CD4-positive, alpha-beta T cell treated with Interleukin-6 for 4 hours (primary cell): ENCODE measurements at regions not wholly inside any gene's neighbourhood (a gene's known extent, or its start where the extent isn't known, plus 50 kb on each side); places are given as distances from the start of the nearest gene placed in this dataset.
"Not testable (repeated sequence)": the region's sequence is repeated elsewhere in the genome, so short reads cannot be mapped to it uniquely, and the experiment has no call there.

Experiments
- DNase-seq: peaks from one replicate; pipeline ENCODE4 v3.0.0-alpha.2; 2020; ENCODE audit warnings: mixed read lengths

GRCh38 chr15:96585484-96586386 is 255.2 kb downstream of the NR2F2 start:
- DNase-seq = no peak

- no peak for DNase-seq
These were observed 256.4 kb downstream of the NR2F2 start for GRCh38 chr15:96586901-96587300.

DNA sequence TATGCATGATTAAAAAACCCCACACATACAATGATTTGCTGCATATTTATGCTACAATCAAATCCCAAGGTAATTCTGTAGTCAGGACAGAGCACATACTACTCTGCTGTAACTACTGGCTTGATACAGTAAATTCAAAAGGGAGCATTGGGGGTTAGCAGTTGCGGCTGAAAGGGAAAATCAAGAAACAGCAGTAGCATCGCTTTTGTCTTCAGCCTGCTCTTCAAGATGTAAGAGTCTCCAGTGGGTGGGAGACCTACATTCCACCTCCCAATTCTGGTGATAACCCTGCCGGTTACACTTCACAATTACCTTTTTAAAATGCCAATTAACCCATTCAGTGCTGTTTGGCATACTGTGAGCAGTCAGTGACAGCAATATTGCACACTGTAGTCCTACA is 259.4 kb downstream of the NR2F2 start:
- no peak for DNase-seq

DNA sequence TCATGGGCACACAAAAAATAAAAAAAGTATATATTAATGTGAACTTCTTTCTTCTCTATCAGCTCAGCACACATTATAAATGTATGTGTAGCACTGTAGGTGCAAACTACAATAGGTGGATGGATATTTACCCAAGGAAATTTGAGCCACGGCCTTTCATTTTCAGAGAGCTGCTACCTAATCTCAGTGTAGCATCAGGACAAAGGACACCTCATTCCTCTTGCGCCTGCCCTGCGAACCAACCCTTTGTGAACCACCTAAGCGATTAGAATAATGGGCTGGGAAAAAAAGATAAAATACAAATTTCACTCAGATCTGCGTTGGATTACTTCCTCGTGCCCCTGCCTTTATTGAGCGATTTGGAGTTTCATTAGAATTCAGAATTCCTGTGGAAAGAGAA is 263.2 kb downstream of the NR2F2 start:
- no peak for DNase-seq

GRCh38 chr15:96595951-96596350 is 265.5 kb downstream of the NR2F2 start:
- no peak for DNase-seq

DNA sequence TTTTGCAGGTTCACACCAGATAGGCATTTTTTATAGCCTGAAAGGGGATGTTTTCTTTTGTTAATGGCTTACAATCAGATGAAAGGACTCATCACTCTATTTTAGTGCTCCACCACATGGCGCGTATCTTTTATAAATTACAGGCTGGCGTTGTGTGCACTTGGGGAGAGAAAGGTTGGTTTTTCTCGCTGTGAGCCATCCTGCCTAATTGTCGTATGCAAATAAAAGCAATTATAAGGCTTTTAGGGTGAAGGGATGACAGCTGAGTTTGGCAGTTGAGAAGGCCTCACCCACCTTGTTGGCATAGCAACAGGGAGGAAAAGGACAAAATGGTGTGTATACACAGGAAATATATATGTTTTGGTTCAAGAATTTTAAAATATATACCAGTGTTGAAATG is 268.0 kb downstream of the NR2F2 start:
- DNase-seq = no peak

GRCh38 chr15:96599268-96599667 is 268.8 kb downstream of the NR2F2 start:
- DNase-seq = no peak

DNA sequence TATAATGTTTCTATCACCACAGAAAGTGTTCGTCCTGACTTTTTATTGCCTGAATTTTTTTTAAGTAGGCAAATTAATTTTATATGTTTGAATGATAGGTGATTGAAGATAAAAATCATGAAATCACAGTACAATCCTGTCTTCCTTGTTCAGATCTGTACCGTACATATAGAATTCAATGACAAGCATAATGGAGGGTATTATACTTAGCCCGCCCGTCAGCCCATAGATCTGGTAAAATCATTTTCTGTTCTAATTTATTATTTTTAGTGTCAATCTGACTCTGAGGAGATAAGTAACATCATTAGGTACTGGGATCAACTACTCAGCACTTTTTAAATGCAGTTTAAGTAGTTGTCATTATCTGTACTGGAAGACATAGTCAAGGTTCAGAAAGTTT is 269.9 kb downstream of the NR2F2 start:
- no peak for DNase-seq

DNA sequence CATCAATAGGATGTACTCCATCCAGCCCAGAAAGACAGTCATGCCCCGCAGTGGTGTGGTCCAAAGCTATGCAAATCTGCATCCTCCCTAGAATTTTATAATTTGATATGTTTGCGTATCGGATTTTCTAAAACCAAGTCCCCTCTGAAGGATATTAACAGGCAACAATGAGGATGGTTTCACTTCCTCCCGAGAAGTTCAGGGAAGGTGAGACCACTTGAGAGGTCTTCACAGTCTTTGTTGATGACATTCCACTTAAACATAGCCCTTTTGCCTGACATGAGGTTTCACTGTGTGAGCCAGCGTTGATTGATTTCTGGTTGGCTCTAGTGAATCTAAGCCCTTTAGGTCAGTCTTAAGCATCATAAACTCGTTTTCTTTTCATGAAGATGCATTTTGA is 276.1 kb downstream of the NR2F2 start:
- DNase-seq = no peak

DNA sequence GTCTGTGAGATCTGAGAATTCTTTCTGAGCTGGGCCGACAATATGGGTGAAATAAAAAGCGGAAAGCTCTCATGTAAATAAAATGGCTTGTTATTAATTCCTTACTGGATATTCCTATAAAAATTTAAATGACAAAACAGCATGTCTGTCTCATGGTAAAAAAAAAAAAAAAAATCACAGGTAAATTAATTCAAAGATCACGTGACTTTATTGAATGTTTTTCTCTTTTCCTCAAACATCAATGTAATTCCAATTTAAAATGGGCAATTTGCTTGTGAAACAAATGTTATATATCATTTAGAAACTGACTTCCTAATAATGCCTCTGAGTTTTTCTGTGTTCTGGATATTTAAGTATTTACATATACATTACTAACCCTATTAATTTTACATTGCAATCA is 280.3 kb downstream of the NR2F2 start:
- DNase-seq = no peak

DNA sequence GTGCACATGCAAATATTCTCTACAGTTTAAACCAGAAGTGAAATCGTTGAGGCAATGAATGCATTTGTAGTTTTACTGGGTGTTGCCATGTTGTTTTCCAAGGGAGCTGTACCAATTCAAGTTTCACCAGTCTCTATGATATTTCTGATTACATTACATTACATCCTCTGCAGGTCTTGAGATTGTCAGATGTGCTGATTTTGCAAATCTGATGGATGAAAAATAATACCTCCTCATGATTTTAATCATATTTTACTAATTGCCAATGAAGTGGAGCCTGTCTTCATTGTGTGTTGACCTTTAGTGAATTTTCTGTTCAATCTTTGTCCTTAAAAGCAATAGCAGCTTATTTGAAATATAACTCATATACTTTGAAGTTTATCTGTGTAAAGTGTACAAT is 282.4 kb downstream of the NR2F2 start:
- no peak for DNase-seq

- DNase-seq = no peak
These were observed 288.7 kb downstream of the NR2F2 start for GRCh38 chr15:96619174-96619573.

GRCh38 chr15:96622714-96623113 is 292.2 kb downstream of the NR2F2 start:
- no peak for DNase-seq

- DNase-seq = no peak
These were observed 294.8 kb downstream of the NR2F2 start for GRCh38 chr15:96625256-96625655.

GRCh38 chr15:96627031-96627568 is 296.6 kb downstream of the NR2F2 start:
- no peak for DNase-seq

DNA sequence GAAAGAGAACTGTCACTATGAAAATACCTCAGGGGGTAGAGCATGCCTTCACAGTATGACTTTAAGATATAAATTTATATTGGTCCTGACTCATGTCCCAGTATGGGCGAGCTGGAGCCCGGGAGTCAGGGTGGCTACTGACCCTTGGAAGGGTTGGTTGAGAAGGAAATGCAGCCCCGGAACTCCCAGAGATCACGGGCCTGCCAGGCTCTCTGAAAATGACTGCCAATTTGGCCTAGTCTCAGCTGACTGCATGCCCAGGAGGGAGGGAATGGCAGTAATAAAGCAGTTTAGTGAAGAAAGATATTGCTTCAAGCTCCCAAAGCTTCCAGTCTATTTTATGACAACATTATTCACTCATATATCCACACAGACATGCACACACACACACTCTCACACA is 299.0 kb downstream of the NR2F2 start:
- no peak for DNase-seq

DNA sequence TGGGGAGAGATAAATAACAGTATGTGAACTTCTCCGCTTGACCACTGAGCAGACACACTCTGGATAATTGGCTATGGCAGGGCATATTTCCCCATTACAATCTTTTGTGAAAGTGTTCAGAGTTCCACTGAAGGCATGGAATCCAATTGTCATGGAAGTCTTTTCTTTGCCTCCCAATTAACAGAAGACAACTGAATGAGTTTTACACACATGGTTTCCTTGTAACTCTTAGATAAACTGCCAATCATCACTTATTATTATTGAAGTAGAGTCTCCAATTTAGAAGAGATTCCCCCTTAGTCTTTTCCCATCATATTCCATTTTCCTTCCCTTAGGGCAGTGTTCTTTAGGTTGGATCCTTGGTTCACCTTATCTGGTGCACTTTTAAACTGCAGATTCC is 308.3 kb downstream of the NR2F2 start:
- DNase-seq = no peak

DNA sequence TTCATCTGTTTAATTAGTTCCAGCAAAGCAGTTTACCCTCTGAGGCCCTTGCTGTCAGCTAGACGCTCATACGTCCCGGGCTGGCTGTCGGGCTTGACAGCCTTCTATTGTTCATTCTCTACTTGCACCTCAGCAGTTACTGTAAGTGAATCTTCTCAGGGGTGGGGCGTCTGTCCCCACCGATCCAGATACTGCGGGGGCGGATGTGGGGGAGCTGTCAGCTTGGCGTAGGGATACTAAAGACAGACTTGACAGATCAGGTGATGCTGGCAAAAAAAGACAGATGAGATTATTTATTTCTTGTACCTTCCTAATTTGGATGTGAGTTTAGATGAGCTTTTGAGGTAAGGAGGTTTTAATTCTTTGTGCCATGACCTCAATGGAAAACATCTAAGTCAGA is 315.3 kb downstream of the NR2F2 start:
- DNase-seq = no peak

DNA sequence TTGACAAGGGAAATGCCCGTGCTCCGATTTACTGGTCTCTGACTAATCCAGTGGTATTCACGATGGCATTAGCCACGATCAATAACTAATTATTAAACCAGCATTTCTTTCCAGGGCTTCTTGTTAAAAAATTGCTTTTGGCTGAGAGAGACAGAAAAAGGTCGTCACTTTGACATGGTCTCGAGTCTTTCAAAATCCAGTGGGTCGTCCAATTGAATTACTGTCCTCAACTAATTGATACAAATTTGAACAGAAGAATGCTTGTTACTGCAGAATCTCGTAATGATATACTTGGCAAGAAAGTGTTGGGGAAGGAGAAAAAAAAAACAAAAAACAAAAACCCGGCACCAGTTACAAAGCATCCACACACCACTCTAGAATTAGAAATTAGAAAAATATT is 318.4 kb downstream of the NR2F2 start:
- DNase-seq = no peak

- no peak for DNase-seq
These were observed 326.6 kb downstream of the NR2F2 start for GRCh38 chr15:96657096-96657495.

DNA sequence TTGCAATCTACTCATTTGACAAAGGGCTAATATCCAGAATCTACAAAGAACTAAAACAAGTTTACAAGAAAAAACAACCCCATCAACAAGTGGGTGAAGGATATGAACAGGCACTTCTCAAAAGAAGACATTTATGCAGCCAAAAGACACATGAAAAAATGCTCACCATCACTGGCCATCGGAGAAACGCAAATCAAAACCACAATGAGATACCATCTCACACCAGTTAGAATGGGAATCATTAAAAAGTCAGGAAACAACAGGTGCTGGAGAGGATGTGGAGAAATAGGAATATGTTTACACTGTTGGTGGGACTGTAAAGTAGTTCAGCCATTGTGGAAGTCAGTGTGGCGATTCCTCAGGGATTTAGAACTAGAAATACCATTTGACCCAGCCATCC is 336.5 kb downstream of the NR2F2 start:
- not testable (repeated sequence) for DNase-seq

- DNase-seq = no peak
These were observed 339.9 kb downstream of the NR2F2 start for GRCh38 chr15:96670389-96670788.

GRCh38 chr15:96672629-96673028 is 342.1 kb downstream of the NR2F2 start:
- DNase-seq = no peak

- DNase-seq = no peak
These were observed 347.9 kb downstream of the NR2F2 start for GRCh38 chr15:96678386-96678785.
